Stomach (tissue), 8 donors: ENCODE measurements at regions not wholly inside any gene's neighbourhood (a gene's known extent, or its start where the extent isn't known, plus 50 kb on each side); places are given as distances from the start of the nearest gene placed in this dataset.

Experiments used
- DNase-seq, 2 donors: peaks; one replicate each; pipeline versions ENCODE4 v3.0.0 to v3.0.0-alpha.2; 2013 to 2019
- H3K27ac ChIP-seq, 5 donors: fragments of 200-600 bp in 4 of 5; sonication (generic) in 4 of 5; one replicate each; pipeline ENCODE4 v1.5.1; 2013 to 2019; ENCODE audit warnings: mild to moderate bottlenecking in 1 of 5, moderate library complexity in 1 of 5
- H3K27me3 ChIP-seq, 3 donors: fragments of 200-600 bp; sonication (generic); one replicate each; pipeline ENCODE4 v1.5.1; 2017 to 2019; ENCODE audit warnings: mixed run types in 1 of 3
- H3K36me3 ChIP-seq, 4 donors: fragments of 200-600 bp; sonication (generic); 1 replicate in 3 of 4; 2 replicates in 1 of 4; pipeline ENCODE4 v1.5.1; 2016 to 2019
- H3K4me1 ChIP-seq, 4 donors: fragments of 200-600 bp; sonication (generic); one replicate each; pipeline ENCODE4 v1.5.1; 2016 to 2019
- H3K4me3 ChIP-seq, 4 donors: fragments of 200-600 bp; sonication (generic) in 3 of 4; one replicate each; pipeline ENCODE4 v1.5.1; 2016 to 2019; ENCODE audit warnings: mild to moderate bottlenecking in 1 of 4
- H3K9me3 ChIP-seq, 4 donors: fragments of 200-600 bp; sonication (generic); one replicate each; pipeline ENCODE4 v1.5.1; 2016 to 2019
- EP300 ChIP-seq: sonication (generic); formaldehyde crosslinking; IDR thresholded peaks from one replicate; pipeline ENCODE4 v1.6.1; 2017; ENCODE audit warnings: antibody characterized with exemption
- POLR2A ChIP-seq, 4 donors: fragments of 450-650 bp; IDR thresholded peaks; one replicate each; pipeline ENCODE4 v1.6.1; 2016; ENCODE audit warnings: antibody characterized with exemption in 4 of 4, control low read depth in 2 of 4, mild to moderate bottlenecking in 1 of 4, moderate library complexity in 1 of 4
- POLR2AphosphoS5 ChIP-seq, 3 donors: sonication (generic); formaldehyde crosslinking; IDR thresholded peaks; one replicate each; pipeline ENCODE4 v1.6.1; 2016; ENCODE audit warnings: antibody characterized with exemption in 3 of 3
- WGBS, 5 donors: extraction: QIAGEN DNeasy Blood & Tissue Kit in 3 of 5; methylation state at CpG; one replicate each; pipeline versions ENCODE4 v1.1.5 to v1.1.7; 2013 to 2018; 5-methylcytosine and 5-hydroxymethylcytosine counted together
- intact Hi-C: fragments of 100-400 bp; cut with DNase I; formaldehyde crosslinking; loops from one replicate; pipeline ENCODE4 v1.15.1; 2023; ENCODE audit warnings: low total_unique reads
- TF ChIP-seq, protein P1 (sequence below), 7 experiments: fragments of 450-650 bp in 4 of 7; fragments of 200-600 bp in 3 of 7; sonication (generic) in 3 of 7; IDR thresholded peaks; one replicate each; pipeline ENCODE4 v1.5.1; 2016 to 2019; ENCODE audit warnings: antibody characterized with exemption in 7 of 7, control low read depth in 2 of 7, mild to moderate bottlenecking in 1 of 7
- donor health status: healthy with polysubstance abuse.
- donor health status: Bipolar disorder and iron deficiency.
- donor health status: healthy.

- H3K9me3 ChIP-seq, result peaks cover 0 to 4% (median 0%) of the 10 kb centered on the region in 4 donors
- H3K36me3 ChIP-seq, result no peaks in the 10 kb centered on the region
- H3K27me3 ChIP-seq, result no peaks in the 10 kb centered on the region
- DNase-seq, result no peak
- intact Hi-C loops, result no loop called here
- H3K4me1 ChIP-seq, result no peaks in the 10 kb centered on the region
- TF ChIP-seq EP300, result no peak
- TF ChIP-seq POLR2A (IDR thresholded peaks at IDR 0.05), result no peak
- TF ChIP-seq POLR2AphosphoS5 (IDR thresholded peaks at IDR 0.05), result no peak
- TF ChIP-seq, protein P1, sequence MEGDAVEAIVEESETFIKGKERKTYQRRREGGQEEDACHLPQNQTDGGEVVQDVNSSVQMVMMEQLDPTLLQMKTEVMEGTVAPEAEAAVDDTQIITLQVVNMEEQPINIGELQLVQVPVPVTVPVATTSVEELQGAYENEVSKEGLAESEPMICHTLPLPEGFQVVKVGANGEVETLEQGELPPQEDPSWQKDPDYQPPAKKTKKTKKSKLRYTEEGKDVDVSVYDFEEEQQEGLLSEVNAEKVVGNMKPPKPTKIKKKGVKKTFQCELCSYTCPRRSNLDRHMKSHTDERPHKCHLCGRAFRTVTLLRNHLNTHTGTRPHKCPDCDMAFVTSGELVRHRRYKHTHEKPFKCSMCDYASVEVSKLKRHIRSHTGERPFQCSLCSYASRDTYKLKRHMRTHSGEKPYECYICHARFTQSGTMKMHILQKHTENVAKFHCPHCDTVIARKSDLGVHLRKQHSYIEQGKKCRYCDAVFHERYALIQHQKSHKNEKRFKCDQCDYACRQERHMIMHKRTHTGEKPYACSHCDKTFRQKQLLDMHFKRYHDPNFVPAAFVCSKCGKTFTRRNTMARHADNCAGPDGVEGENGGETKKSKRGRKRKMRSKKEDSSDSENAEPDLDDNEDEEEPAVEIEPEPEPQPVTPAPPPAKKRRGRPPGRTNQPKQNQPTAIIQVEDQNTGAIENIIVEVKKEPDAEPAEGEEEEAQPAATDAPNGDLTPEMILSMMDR (IDR thresholded peaks at IDR 0.05), result no peak
- no peak overlapping the region for H3K27ac ChIP-seq
- WGBS, 5 donors, result 69 to 83% (median 82%) methylated on average over 7 of the region's 7 CpGs
- no peak overlapping the region for H3K4me3 ChIP-seq
These were observed 213.6 kb upstream of the ADARB2 start for GRCh38 chr10:1950803-1951495.

DNA sequence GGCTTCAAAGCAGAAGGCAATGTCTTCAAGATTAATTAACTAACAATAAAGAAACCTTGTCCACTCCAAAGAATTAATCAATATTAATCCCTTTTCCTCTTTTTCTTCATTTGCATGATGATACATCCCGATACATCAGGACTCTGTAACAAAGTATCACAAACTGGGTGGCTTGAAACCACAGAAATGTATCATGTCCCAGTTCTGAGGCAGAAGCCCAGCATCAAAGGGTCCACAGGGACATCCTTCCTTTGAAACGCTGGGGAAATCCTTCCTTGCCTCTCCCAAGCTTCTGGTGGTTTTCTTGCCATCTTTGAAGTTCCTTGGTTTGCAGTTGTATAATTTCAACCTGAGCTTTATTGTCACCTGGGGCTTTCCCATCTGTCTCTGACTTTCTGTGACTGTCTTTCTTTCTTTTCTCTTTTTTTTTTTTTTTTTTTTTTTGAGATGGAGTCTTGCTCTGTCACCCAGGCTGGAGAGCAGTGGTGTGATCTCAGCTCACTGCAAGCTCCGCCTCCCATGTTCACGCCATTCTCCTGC, 210.2 kb upstream of the ADARB2 start:
- TF ChIP-seq, protein P1 (IDR thresholded peaks at IDR 0.05), result no peak
- TF ChIP-seq EP300 (no peak), POLR2AphosphoS5 (IDR thresholded peaks at IDR 0.05) (no peak), POLR2A (IDR thresholded peaks at IDR 0.05) (no peak)
- intact Hi-C loops, result no loop called here
- DNase-seq, result no peak
- H3K9me3 ChIP-seq, result peaks cover 0 to 3% (median 0%) of the 10 kb centered on the region in 4 donors
- WGBS, 5 donors, result 84 to 94% (median 91%) methylated on average over 4 of the region's 4 CpGs
- H3K27me3 ChIP-seq, result peaks cover 0 to 7% (median 0%) of the 10 kb centered on the region in 3 donors
- H3K4me3 ChIP-seq, result no peak overlapping the region
- no peaks in the 10 kb centered on the region for H3K36me3 ChIP-seq
- H3K4me1 ChIP-seq, result no peaks in the 10 kb centered on the region
- no peak overlapping the region for H3K27ac ChIP-seq

- Histone ChIP-seq H3K36me3 (no peaks in the 10 kb centered on the region), H3K4me1 (no peaks in the 10 kb centered on the region), H3K9me3 (no peaks in the 10 kb centered on the region), H3K27ac (no peak overlapping the region), H3K4me3 (no peak overlapping the region), H3K27me3 (peaks cover 0 to 7% (median 0%) of the 10 kb centered on the region in 3 donors)
- no peak for DNase-seq
- intact Hi-C loops, result no loop called here
- no peak for TF ChIP-seq POLR2AphosphoS5 (IDR thresholded peaks at IDR 0.05)
- TF ChIP-seq EP300, result no peak
- TF ChIP-seq POLR2A (IDR thresholded peaks at IDR 0.05), result no peak
- TF ChIP-seq, protein P1 (IDR thresholded peaks at IDR 0.05), result no peak
- 87 to 96% (median 92%) methylated on average over 11 of the region's 11 CpGs for WGBS, 5 donors
These were observed 207.2 kb upstream of the ADARB2 start for GRCh38 chr10:1944487-1944886.

DNA sequence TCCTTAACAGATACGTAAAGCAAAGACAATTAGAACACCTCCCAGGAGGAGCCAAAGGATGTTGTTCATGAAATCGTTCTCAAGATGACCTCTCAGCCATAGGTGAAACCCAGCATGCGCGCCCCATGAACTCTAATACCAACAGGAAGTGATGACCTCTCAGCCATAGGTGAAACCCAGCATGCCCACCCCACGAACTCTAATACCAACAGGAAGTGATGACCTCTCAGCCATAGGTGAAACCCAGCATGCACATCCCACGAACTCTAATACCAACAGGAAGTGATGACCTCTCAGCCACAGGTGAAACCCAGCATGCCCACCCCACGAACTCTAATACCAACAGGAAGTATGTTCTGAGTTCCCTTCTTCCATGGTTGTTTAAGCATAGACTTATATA, 205.2 kb upstream of the ADARB2 start:
- TF ChIP-seq POLR2AphosphoS5 (IDR thresholded peaks at IDR 0.05) (no peak), POLR2A (IDR thresholded peaks at IDR 0.05) (no peak), EP300 (no peak)
- TF ChIP-seq, protein P1 (IDR thresholded peaks at IDR 0.05), result no peak
- no peaks in the 10 kb centered on the region for H3K4me1 ChIP-seq
- no peak overlapping the region for H3K27ac ChIP-seq
- no peaks in the 10 kb centered on the region for H3K36me3 ChIP-seq
- H3K9me3 ChIP-seq, result no peaks in the 10 kb centered on the region
- H3K4me3 ChIP-seq, result no peak overlapping the region
- peaks cover 0 to 7% (median 0%) of the 10 kb centered on the region in 3 donors for H3K27me3 ChIP-seq
- no peak for DNase-seq
- intact Hi-C loops, result no loop called here
- 53 to 68% (median 63%) methylated on average over 7 of the region's 7 CpGs for WGBS, 5 donors
